HG03066 (cell line): ENCODE measurements at regions not wholly inside any gene's neighbourhood (a gene's known extent, or its start where the extent isn't known, plus 50 kb on each side); places are given as distances from the start of the nearest gene placed in this dataset.

Experiments
- ATAC-seq: cut with Tn5 transposase; IDR thresholded peaks from one replicate; pipeline ENCODE4 v1.9.1; 2021; ENCODE audit warnings: low read depth; ENCODE audit not compliant: unreplicated experiment

GRCh38 chr9:81224166-81225081, 464.9 kb downstream of the TLE1 start:
- ATAC-seq, result no peak

- ATAC-seq, result no peak
Measured at GRCh38 chr9:81214975-81215374, 474.4 kb downstream of the TLE1 start.

DNA sequence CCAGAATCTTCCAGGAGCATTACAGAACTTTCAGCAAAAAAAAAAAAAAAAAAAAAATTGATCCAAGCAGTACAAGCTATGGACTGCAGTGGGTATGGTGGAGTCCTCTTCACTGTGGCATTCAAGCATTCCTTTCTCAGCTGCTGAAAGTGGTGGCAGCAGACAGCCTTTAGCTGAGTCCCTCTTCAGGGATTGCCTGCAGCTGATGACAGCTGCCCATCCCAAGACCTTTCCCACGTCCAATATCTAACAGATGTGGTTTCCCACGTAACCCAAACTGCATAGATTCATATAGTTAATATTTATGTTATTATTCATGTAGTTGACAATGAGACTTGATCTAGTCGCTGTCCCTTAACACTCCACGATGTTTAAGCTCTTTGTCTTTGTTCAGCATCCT, 475.9 kb downstream of the TLE1 start:
- no peak for ATAC-seq

DNA sequence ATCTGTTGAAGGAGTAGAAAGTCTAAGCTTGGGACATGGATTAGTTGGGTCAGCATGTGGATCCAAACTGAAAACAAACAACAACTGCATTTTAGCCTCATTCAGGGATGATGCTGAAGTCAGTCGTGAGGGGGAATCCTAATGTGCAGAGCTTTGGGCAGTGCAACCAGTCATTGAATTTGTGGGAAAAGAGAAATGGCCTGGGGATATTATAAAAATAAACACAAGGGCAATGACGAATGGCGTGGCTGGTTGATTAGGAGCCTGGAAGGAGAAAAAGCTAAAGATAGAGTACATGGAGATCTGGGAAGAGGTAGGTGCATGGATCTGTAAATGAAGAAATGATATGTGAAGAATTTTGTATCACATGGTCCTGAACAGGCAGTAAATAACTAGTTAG, 477.6 kb downstream of the TLE1 start:
- no peak for ATAC-seq

DNA sequence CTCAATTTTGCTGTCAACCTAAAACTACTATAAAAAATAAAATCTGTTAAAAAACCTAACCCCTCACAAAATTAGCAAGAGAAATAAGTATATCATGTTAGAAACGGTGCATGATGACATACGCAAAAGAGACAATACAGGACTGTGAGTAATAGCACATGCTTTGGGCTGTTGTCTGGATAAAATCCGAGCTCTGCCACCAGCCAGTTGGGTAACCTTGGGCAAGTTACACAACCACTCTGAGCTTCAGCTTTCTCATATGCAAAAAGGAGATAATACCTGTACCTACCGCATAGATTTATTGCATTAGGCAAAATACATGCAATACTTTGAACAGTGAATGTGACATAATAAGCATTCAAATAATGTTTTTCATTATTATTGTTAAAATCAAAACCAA, 481.7 kb downstream of the TLE1 start:
- no peak for ATAC-seq

GRCh38 chr9:81202292-81202691, 487.1 kb downstream of the TLE1 start:
- ATAC-seq, result no peak

DNA sequence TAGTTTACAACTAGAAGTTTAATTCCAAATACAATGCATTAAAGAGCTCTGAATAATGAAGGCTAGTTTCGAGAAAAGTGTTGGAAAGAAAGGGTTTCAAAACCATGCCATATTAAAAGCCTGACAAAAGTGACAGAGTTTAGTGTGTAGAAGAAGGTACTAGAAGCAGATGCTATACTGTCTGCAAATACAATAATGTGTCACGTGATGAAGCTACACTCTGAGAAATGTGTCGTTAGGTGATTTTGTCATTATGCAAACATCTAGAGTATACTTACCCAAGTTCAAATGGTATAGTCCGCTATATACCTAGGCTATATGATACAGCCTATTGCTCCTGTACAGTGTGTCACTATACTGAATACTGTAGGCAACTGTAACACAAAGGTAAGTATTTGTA, 494.1 kb downstream of the TLE1 start:
- no peak for ATAC-seq

DNA sequence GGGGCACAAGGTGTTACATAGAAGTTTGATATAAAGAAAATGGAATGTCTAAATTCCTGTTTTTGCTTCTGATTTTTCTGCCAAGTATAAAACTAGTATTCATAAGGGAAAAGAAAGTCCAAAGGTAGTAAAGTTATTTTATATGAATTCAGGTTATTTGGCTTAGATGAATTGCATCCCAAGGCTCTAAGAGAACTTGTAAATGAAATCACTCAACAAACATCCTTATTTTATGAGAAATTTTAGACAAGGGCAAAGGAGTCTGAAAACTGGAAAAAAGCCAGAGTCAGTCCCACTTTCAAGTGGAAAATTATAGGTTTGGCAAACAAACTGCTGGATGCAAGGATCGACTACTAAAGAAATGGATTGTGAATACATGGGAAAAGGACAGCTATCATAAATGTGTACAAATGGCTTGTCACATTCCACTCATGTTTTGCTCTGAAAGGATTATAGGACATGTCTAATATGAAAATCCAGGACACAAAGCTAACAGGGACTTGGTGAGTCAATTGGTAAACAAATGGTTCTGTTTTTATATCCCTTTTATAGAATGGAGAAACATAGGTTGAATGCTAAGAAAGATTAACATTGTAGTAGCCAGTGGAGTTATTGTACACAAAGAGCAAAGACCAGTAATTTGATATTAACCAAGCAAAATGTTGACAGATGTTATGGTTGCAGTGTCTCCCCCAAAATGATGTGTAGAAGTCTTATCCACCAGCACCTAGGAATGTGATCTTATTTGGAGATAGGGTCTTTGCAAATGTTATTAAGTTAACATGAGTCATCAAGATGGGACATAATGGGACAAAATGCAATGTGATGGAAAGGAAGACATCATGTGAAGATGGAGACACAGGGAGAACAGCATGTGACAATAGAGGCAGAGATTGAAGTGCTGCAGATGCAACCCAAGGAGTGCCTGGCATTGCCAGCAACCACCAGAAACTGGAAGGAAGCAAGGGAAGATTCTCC, 495.7 kb downstream of the TLE1 start:
- no peak for ATAC-seq

DNA sequence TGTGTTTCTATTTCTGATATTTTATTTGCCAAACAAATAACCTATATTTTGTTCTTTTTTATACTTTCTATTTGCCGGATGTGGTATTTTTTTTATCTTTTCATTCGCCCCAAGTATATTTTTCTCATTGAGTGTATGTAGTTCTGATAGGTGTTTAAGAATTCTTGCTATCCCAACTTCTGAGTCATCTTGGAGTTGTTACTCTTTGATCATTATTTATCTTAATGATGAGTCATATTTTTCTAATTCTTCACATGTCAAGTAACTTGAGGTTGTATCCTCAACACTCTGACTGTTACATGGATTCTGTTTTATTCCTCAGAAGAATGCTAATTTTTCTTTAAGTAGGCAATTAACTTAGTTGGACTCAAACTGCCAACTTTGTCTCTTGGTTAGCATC, 498.1 kb downstream of the TLE1 start:
- ATAC-seq, result no peak

GRCh38 chr9:81190659-81191058, 498.7 kb downstream of the TLE1 start:
- ATAC-seq, result no peak

DNA sequence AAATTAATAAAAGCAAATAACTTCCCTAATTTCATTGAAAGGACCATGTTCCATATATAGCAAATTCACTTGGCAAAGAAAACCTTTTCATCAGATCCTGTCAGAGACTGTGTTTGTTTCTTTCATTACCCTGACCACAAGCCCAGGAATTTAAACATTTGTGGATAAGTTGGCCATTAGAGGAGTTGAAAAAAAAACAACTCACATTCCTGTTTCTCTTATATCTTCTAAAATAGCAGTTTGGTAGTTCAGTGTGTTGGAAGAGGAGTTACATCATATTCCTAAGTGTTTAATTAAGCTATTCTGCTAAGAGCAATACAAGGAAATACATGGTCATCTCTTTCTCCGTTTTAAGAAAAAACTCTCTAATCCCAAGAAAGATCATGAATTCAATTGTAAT, 505.6 kb downstream of the TLE1 start:
- no peak for ATAC-seq

GRCh38 chr9:81182431-81182830, 506.9 kb downstream of the TLE1 start:
- ATAC-seq, result no peak

- no peak for ATAC-seq
Measured at GRCh38 chr9:81174023-81174422, 515.3 kb downstream of the TLE1 start.

GRCh38 chr9:81171689-81172088, 517.7 kb downstream of the TLE1 start:
- ATAC-seq, result no peak

GRCh38 chr9:81162361-81162760, 527.0 kb downstream of the TLE1 start:
- ATAC-seq, result no peak

GRCh38 chr9:81156381-81156780, 533.0 kb downstream of the TLE1 start:
- no peak for ATAC-seq

DNA sequence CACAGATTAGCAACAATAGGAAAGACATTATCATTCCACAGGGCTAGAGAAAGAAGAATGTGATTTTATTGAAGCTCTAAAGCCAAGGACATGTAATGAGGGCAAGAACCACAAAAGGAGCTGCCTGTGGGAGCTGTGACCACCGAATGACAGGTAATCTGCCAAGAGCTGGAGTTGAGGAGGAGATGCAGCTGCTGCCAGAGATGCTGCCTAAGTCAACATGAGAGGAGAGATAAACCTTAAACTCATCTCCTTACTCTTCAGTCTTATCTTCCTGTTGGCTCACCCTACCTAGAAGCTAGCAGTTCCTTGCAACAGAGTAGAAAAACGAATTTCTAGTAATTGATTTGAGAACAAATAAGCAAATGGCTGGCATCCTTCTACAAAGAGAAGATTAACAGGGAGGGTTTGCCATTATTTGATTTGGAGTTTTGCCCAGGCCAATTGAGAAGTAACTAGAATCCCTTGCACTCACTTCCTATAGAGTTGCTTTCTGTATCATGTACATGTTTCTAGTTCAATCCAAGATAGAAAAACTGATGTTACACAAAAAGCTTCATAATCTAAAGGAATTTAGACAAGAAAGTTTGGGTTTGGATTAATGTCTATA, 539.2 kb downstream of the TLE1 start:
- ATAC-seq, result no peak

DNA sequence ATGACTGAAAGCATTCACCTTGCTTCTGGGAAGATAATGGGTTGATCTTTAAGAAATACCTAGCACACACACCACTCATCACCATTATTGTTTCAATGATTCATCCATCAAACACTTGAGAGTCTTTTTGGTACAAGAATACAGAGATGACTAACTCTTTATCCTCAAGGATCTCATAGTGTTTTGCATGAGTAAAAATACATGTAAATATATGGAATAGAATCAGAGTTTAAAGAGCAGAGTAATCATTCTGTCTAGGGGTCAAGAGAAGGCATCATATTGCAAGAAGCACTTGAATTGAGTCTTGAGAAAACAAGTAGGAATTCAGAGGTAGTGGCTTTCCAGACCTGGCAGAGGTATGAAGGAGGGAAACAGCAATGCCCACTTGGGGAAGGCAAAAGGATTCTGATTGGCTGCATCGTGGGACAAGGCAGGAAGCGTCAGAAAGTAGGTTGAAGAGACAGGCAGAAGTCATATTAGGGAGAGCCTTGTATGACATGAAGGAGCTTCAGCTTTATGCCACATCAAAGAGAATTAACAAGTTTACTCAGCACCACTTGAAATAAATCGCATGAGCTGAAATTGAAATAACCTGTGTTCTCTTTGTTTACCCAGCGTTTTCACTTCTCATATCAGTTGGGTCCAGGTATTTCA, 542.5 kb downstream of the TLE1 start:
- ATAC-seq, result no peak

GRCh38 chr9:81146241-81146640, 543.1 kb downstream of the TLE1 start:
- ATAC-seq, result no peak

DNA sequence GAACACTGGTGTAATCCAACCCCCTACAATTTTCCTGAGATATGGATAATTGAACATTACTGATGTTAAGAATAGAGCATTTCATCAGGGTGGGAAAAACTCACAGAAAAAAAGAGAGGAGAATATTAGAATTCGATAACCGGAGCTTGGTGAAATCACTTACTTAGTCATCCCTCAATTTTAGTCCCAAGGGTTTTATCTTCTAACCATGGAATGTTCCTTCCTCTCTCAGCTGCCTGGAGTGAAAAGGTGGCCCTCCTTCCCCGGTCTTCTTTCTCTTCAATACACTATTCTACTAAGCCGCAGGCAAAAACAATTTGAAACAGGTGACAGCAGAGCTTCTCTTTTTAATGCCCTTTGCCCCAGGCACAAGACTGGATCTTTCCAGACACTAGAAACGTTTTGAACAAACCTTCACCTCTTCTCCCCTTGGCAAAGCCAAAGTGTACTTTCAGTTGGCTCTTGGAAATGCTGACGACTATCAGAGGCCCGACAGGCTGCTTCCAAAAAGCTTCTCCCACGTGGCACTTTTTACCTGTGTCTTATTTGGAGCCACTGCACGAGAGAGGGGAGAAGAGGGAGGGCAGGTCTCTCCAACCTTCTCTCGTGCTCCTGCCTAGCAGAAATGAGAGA, 543.9 kb downstream of the TLE1 start:
- ATAC-seq, result no peak
